SH-SY5Y (cell line): ENCODE measurements at regions not wholly inside any gene's neighbourhood (a gene's known extent, or its start where the extent isn't known, plus 50 kb on each side); places are given as distances from the start of the nearest gene placed in this dataset.

Experiments
- GATA2 ChIP-seq: IDR thresholded peaks from 2 replicates; pipeline ENCODE4 v1.6.1; 2011; ENCODE audit warnings: mild to moderate bottlenecking, low read depth, low read length
- GATA3 ChIP-seq: IDR thresholded peaks from 2 replicates; pipeline ENCODE4 v1.6.1; 2011; ENCODE audit warnings: low read depth, mild to moderate bottlenecking, low read length, moderate library complexity

DNA sequence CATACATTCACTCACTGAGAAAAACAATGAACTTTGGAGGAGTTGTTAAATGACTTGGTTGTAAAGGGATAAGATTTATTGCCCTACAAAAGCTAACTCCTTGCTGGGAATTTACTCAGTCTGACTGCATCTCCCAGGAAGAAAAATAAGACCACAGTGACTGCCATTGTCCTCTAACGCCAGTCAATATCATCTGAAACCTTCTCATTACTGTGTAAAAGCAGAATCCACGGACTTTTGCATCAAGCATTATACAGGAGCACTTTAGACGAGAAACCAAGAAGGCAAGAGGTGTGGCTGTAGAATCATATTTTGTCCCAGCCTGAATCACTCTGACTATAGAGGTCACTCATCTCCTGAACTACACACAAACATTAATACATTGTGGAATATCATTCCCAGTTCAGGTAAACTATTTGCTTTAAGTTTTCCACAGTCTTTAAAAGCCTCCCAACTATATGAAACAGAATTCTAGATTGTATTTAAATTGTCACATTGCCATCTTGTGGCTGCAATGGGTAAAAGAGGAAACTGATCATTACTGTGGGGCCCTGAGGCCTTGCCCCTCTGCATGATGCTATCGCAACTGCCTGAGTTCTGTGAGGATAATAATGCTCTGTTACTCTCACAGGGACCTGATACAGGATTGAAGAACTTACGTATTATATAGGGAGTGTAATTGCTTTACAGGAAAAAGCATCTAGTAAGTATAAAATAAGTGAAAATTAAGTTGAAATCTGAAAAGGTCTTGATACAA is 142.9 kb downstream of the SLCO4C1 start:
- TF ChIP-seq GATA3 = peak; percentile 60
- TF ChIP-seq GATA2 = peak; percentile 81
